Endothelial cell of umbilical vein (primary cell): ENCODE measurements at regions not wholly inside any gene's neighbourhood (a gene's known extent, or its start where the extent isn't known, plus 50 kb on each side); places are given as distances from the start of the nearest gene placed in this dataset.
"Not testable (repeated sequence)": the region's sequence is repeated elsewhere in the genome, so short reads cannot be mapped to it uniquely, and the experiment has no call there.

ENCODE experiments used
- CTCF ChIP-seq, 2 donors: IDR thresholded peaks; 1 replicate in 1 of 2; 2 replicates in 1 of 2; pipeline ENCODE4 v1.5.1; 2011; ENCODE audit warnings: low read length in 2 of 2, mild to moderate bottlenecking in 2 of 2, moderate library complexity in 2 of 2, control low read depth in 1 of 2, inconsistent platforms in 1 of 2, low read depth in 1 of 2; ENCODE audit not compliant: insufficient read depth in 1 of 2; ENCODE audit errors: extremely low read depth in 1 of 2
- MAX ChIP-seq: IDR thresholded peaks from 2 replicates; pipeline ENCODE4 v1.6.1; 2011; ENCODE audit not compliant: insufficient read depth, insufficient read length
- POLR2A ChIP-seq: IDR thresholded peaks from 2 replicates; pipeline ENCODE4 v1.6.1; 2012; ENCODE audit warnings: low read depth, mild to moderate bottlenecking, control low read depth, low read length
- POLR2AphosphoS5 ChIP-seq: IDR thresholded peaks from 2 replicates; pipeline ENCODE4 v1.6.1; 2012; ENCODE audit warnings: low read depth, mild to moderate bottlenecking, control low read depth, low read length, moderate library complexity; ENCODE audit not compliant: insufficient read depth

GRCh38 chr1:94755016-94755415, 65.1 kb upstream of the SLC44A3 start:
- TF ChIP-seq POLR2A; CTCF (IDR thresholded peaks at IDR 0.05; ENCODE audit: extremely low read depth in 1 of 2, insufficient read depth in 1 of 2, low read depth in 1 of 2, low read length in 2 of 2); MAX; POLR2AphosphoS5: not testable (repeated sequence)
